Natural killer cell treated with Interleukin-12 subunit alpha and Interleukin-12 subunit beta and Interleukin-15 and Interleukin-18, amount 100 ng/mL, for 72 hours (primary cell): ENCODE measurements at regions not wholly inside any gene's neighbourhood (a gene's known extent, or its start where the extent isn't known, plus 50 kb on each side); places are given as distances from the start of the nearest gene placed in this dataset.

Experiments used
- ATAC-seq, 2 donors: fragments of 150-1000 bp; cut with Tn5 transposase in 1 of 2; sonication (Bioruptor Pico), chemical (Tn5 transposase) in 1 of 2; 2 replicates each; pipeline ENCODE4 v1.10.0; 2021
- DNase-seq: peaks from one replicate; pipeline ENCODE4 v3.0.0; 2022; ENCODE audit warnings: low spot score
- H3K27ac Mint-ChIP-seq, 2 donors: 1 replicate in 1 of 2; 2 replicates in 1 of 2; pipeline ENCODE4 v1.8.0; 2022; ENCODE audit warnings: mixed read lengths in 2 of 2, mild to moderate bottlenecking in 1 of 2, moderate library complexity in 1 of 2
- H3K27me3 Mint-ChIP-seq, 2 donors: 1 replicate in 1 of 2; 2 replicates in 1 of 2; pipeline ENCODE4 v1.8.0; 2022; ENCODE audit warnings: mixed read lengths in 2 of 2
- H3K36me3 Mint-ChIP-seq: one replicate; pipeline ENCODE4 v1.8.0; 2022; ENCODE audit warnings: mixed read lengths
- H3K4me1 Mint-ChIP-seq, 2 donors: 1 replicate in 1 of 2; 2 replicates in 1 of 2; pipeline ENCODE4 v1.8.0; 2022; ENCODE audit warnings: low read depth in 2 of 2, mixed read lengths in 2 of 2, mild to moderate bottlenecking in 1 of 2
- H3K4me3 Mint-ChIP-seq: one replicate; pipeline ENCODE4 v1.8.0; 2022; ENCODE audit warnings: mixed read lengths
- H3K9me3 Mint-ChIP-seq: 2 replicates; pipeline ENCODE4 v1.8.0; 2022; ENCODE audit warnings: mixed read lengths

DNA sequence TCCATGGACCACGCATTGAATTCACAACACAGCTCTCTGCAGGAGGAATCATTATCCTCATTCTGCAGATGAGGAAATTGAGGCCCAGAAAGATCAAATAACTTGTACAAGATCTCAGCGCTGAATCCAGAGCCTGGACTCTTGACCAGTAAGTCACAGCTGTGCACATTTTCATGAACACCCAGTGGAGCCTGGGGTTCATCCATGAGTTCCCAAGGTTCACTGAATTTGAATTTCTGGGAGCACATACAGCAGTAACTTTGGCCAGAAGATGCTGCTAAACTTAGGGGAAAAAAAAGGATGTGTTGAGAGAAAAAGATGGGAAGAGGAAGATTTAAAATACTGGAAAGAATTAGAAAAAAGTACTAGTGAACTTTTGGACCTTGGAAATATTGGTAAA lies 218.7 kb upstream of the PPARGC1A start:
- H3K27me3 Mint-ChIP-seq: no peaks in the 10 kb centered on the region
- H3K27ac Mint-ChIP-seq: no peak overlapping the region
- H3K4me1 Mint-ChIP-seq: no peaks in the 10 kb centered on the region
- peaks cover 3% of the 10 kb centered on the region for H3K36me3 Mint-ChIP-seq
- H3K4me3 Mint-ChIP-seq: no peak overlapping the region
- DNase-seq (no peak), ATAC-seq (no peak)
- peaks cover 11% of the 10 kb centered on the region for H3K9me3 Mint-ChIP-seq

DNA sequence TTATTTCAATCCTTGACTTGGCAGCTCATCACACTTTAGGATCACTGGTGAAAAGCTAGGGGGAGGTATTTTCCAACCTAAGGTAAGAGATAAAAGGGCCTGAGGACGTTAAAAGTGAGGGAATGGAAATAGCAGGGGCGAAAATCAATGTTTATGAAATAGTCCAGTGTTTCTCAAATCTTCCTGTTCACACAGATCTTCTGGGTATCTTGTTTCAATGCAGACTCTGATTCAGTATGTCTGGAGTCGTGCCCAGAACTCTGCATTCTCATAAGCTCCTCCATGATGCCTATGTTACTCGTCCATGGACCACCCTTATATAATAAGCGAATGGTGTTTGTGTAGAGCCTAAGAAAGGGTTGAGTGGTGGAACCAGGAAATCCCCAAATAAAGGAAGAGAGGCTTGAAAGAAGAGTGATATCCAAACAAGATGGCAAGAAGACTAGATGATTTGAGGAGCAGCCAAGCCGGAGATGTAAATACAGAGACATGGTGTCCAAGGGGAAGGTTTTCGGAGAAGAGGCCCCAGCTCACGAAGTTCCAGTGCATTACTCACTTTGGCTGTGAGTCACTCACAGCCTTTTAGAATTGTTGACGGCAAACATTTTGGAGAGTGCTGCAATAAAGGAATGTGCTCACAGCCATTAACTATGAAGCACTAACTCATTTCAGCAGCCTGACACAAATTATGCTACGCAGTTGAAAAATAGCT lies 215.6 kb upstream of the PPARGC1A start:
- DNase-seq (no peak), ATAC-seq (no peak)
- Mint-ChIP-seq H3K4me1 (no peaks in the 10 kb centered on the region), H3K4me3 (no peak overlapping the region), H3K36me3 (no peaks in the 10 kb centered on the region), H3K9me3 (peaks cover 10% of the 10 kb centered on the region), H3K27me3 (no peaks in the 10 kb centered on the region), H3K27ac (no peak overlapping the region)

DNA sequence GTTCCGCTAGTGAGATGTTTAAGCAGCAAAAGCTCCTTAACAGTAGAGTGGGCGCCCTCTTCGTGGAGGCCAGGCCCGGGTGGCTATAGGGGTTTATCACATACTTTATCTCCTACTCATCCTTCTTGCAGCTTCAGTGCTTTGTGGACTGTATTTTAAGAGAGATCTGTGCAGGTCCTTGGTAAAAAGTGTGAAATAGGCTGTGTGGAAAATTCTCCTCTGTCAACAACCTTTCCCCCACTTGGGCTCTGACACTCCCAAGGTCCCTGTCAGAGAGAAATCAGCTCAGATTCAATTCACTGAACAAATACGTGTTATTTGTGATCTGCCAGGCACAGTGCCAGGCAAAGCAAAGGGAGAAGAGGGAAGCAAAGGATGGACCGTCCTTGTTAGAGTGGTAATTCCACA lies 214.3 kb upstream of the PPARGC1A start:
- Mint-ChIP-seq H3K27ac (no peak overlapping the region), H3K4me3 (no peak overlapping the region), H3K36me3 (no peaks in the 10 kb centered on the region), H3K4me1 (no peaks in the 10 kb centered on the region), H3K27me3 (no peaks in the 10 kb centered on the region), H3K9me3 (peaks cover 8% of the 10 kb centered on the region)
- DNase-seq (no peak), ATAC-seq (no peak)

DNA sequence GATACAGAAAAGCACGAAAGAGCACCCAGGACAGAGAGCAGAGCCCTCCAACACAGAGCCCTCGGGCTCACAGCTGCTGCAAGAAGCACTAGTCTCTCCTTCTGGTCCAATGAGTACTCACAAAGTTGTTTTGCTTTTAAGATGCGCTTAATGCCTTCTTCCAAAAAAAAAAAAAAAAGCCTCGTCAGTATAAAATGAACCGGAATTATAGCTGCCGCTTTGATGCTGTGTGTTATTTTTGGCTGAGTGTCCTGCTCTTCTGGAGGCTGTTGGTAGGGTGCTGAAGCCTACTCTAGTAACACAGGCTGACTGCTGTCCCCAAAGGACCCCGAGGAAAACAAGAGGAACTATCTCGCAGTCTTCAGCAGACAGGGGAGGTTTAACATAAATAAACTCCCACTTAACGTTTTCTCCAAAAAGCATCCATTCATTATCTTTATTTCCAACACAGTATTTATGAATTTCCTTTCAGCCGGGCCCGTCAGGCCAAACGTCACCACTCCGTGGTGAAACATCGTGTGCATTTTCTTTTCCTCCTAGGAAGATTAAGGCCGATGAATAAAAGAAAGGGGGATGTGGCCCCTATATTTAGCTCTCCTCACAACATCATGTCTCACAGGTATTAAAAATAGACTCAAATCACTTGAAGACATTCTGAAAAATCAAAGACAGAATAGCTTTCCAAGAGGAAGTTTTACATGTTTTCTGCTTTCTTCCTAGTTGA lies 213.7 kb upstream of the PPARGC1A start:
- DNase-seq (no peak), ATAC-seq (no peak)
- Mint-ChIP-seq H3K27ac (no peak overlapping the region), H3K36me3 (no peaks in the 10 kb centered on the region), H3K27me3 (no peaks in the 10 kb centered on the region), H3K4me1 (no peaks in the 10 kb centered on the region), H3K9me3 (peaks cover 6% of the 10 kb centered on the region), H3K4me3 (no peak overlapping the region)

DNA sequence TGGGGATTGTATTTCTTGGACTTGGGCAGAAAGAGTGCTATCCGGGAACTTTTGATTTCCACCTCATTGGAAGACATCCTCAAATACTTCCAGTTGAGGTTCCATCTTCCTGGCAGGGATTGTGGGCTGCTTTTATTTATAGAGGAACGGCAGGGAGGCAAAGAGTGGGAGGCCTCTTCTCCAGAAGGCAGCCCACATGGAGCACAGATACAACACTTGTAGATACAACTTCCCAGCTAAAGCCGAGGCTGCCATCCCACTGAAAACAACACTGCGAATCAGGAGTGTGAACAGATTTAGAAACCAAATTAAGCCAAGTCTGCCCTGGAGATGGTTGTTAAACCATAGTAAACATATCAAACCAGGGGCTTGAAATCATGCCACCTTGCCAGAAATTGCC lies 212.8 kb upstream of the PPARGC1A start:
- ATAC-seq (no peak), DNase-seq (no peak)
- no peak overlapping the region for H3K27ac Mint-ChIP-seq
- no peaks in the 10 kb centered on the region for H3K4me1 Mint-ChIP-seq
- no peaks in the 10 kb centered on the region for H3K27me3 Mint-ChIP-seq
- no peaks in the 10 kb centered on the region for H3K36me3 Mint-ChIP-seq
- H3K9me3 Mint-ChIP-seq: peaks cover 4% of the 10 kb centered on the region
- H3K4me3 Mint-ChIP-seq: no peak overlapping the region

DNA sequence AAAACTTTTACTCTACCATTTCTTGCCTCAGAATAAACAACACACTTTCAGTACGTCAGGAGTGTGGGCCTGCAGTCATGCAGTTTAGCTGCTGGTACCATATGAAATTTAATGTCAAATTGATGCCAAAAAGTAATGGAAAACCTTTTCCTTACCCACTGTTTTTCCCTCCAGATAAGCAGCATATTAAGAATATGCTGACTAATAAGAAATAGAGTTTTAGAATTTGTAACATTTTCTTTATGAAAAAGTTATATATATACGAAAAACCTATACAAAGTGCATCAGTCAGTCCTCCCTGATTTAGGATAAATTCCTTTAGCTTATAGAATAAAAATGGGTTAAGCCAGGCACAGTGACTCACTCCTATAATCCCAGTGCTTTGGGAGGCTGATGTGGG lies 206.8 kb upstream of the PPARGC1A start:
- Mint-ChIP-seq H3K4me1 (no peaks in the 10 kb centered on the region), H3K9me3 (peaks cover 4% of the 10 kb centered on the region), H3K27me3 (no peaks in the 10 kb centered on the region), H3K4me3 (no peak overlapping the region), H3K36me3 (no peaks in the 10 kb centered on the region), H3K27ac (no peak overlapping the region)
- DNase-seq (no peak), ATAC-seq (no peak)

DNA sequence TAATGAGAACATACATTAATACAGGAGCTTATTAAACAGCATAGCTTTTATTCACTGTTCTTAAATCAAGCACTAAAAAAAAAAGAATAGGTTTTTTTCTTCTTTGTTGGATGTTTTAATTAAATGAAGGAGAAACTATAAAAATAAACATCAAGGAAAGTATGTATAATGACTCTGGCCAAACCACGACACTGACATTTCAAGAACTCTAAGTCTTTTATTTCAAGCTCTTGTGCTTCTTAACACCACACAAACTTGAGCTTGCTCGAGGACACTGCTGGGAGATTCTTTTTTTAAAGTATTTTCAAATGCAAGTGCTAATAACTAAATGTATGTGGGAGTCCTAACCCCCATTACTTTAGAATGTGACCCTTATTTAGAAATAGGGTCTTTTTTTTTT lies 204.9 kb upstream of the PPARGC1A start:
- DNase-seq (no peak), ATAC-seq (no peak)
- Mint-ChIP-seq H3K27me3 (no peaks in the 10 kb centered on the region), H3K9me3 (peaks cover 4% of the 10 kb centered on the region), H3K4me3 (no peak overlapping the region), H3K4me1 (no peaks in the 10 kb centered on the region), H3K27ac (no peak overlapping the region), H3K36me3 (no peaks in the 10 kb centered on the region)

DNA sequence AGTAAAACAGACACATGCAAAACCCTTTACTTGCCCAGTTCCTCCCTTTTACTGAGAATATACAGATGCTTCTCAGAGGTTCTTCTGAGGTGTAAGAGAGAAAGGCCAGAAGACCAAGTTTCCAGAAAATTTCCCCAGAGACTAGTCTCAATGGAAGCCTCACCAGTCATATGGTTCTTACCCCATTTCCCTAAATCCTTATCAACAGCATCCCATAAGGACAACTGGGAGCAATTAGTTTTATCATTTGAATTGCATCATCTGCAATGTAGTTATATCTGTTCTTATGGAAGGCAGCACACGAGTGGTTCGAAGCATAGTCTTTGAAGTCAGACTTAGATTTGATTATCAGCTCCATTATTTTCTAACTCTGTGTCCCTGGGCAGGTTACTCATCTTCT lies 203.6 kb upstream of the PPARGC1A start:
- ATAC-seq (no peak), DNase-seq (no peak)
- no peaks in the 10 kb centered on the region for H3K27me3 Mint-ChIP-seq
- no peak overlapping the region for H3K4me3 Mint-ChIP-seq
- H3K36me3 Mint-ChIP-seq: no peaks in the 10 kb centered on the region
- peaks cover 4% of the 10 kb centered on the region for H3K9me3 Mint-ChIP-seq
- H3K27ac Mint-ChIP-seq: no peak overlapping the region
- H3K4me1 Mint-ChIP-seq: no peaks in the 10 kb centered on the region

DNA sequence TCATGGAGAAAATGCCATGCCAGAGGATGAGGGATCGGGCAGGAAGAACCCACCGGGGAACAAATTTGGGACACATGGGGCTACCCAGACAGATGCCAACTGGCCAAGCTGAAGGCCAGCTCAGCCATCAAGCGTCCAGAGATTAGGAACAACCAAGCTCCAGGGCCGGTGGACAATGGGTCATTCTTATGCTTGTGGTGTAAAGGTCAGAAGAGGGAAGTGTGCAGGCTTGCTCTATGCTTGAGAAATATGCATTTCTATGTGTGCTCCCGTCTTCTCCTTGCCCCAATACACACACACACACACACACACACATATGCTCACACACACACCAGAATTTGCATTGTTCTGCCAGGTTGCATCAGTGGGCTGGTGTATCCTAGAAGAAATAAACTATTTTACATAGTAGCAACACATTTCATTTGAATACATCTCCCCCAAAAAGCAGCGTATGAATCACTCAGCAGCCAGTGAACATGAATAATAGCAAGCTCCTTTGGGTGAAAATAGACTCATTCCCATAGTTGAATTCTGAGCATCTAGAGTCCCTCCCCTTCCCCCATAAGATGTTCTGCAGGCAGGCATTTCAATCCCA lies 201.9 kb upstream of the PPARGC1A start:
- Mint-ChIP-seq H3K27ac (no peak overlapping the region), H3K9me3 (peaks cover 7% of the 10 kb centered on the region), H3K4me3 (no peak overlapping the region), H3K27me3 (no peaks in the 10 kb centered on the region), H3K36me3 (no peaks in the 10 kb centered on the region), H3K4me1 (no peaks in the 10 kb centered on the region)
- no peak for DNase-seq
- no peak for ATAC-seq

DNA sequence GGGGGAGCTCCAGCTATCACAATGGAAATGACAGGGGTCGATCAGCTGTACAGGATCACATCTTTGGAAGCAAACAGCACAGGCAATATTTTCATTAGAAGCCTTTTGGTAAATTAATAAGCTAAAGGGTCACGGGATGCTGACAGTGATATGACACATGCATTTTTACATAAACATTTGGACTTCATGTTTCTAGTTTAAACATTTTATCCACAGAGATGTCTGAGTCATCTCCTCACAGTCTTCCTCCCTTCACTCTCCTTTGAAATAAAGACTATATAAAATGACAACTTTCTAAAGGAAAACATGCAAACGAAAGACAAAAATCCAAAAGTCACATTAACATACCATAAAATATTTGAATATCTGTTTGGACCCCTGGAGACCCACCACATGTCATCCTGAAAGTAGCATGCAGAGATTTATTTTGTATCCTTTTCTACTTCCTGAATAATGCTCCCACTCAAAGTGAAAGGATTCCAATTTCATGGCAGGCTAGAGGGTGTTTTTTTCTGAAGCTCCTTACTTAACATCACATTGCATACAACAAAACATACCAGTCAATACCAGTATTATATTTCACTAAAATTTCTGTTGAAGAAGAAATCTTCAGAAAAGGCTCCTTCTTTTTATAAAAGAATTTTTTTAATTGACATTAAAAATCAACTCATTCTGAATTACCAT lies 200.1 kb upstream of the PPARGC1A start:
- H3K27ac Mint-ChIP-seq: no peak overlapping the region
- H3K4me3 Mint-ChIP-seq: no peak overlapping the region
- no peak for DNase-seq
- peaks cover 13% of the 10 kb centered on the region for H3K9me3 Mint-ChIP-seq
- no peak for ATAC-seq
- no peaks in the 10 kb centered on the region for H3K36me3 Mint-ChIP-seq
- no peaks in the 10 kb centered on the region for H3K27me3 Mint-ChIP-seq
- H3K4me1 Mint-ChIP-seq: no peaks in the 10 kb centered on the region

DNA sequence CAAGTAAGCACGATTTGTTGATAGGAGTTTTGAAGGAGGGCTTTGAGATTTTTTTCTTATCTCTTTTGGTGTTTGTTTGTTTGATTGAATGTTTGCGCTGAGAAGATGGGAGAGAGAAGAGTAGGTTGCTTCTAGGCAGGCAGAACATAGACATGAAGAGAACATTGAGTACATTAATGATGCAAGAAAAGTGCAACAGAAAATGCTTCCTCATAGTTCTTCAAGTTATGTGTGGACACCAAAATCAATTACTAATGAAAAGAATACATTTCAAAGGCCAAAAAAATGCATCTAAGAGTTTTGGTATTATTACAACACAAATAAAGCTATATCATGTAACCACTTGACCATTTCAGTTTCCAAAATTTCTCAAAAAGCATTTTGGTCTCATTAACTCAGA lies 191.0 kb upstream of the PPARGC1A start:
- DNase-seq: no peak
- Mint-ChIP-seq H3K4me3 (no peak overlapping the region), H3K27ac (no peak overlapping the region), H3K27me3 (no peaks in the 10 kb centered on the region), H3K4me1 (no peaks in the 10 kb centered on the region), H3K36me3 (peaks cover under 1% of the 10 kb centered on the region), H3K9me3 (peaks cover 10% of the 10 kb centered on the region)
- ATAC-seq: no peak

DNA sequence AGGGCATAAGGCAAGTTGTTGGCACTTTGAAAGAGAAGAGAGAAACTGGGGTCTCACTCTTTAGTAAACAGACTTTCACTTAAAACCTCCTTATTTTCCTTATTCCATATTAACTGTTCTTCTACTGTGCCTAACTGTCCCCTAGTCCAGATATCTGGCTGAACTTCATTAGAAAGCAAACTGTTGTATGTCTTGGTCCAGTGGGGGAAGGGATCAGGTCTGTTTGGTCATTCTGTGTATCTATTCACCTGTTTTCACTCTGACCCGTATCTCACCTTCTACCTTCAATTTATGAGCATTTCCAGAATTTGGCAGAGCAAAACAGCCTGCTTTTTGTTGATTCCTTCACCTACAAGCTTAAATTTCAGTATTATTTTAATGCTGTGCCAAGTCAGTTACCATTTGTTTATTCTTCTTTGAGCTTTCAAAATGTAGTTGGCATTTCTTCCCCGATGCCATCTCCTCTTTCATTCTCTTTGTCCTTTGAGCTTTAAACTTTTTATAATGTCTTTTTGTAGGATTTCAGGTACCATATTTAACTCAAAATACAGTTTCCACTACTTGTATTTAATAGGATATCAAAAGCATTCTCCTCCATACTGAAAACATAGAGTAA lies 188.6 kb upstream of the PPARGC1A start:
- Mint-ChIP-seq H3K27me3 (no peaks in the 10 kb centered on the region), H3K36me3 (peaks cover 5% of the 10 kb centered on the region), H3K9me3 (peaks cover 18% of the 10 kb centered on the region), H3K27ac (no peak overlapping the region), H3K4me3 (no peak overlapping the region), H3K4me1 (no peaks in the 10 kb centered on the region)
- ATAC-seq (no peak), DNase-seq (no peak)

DNA sequence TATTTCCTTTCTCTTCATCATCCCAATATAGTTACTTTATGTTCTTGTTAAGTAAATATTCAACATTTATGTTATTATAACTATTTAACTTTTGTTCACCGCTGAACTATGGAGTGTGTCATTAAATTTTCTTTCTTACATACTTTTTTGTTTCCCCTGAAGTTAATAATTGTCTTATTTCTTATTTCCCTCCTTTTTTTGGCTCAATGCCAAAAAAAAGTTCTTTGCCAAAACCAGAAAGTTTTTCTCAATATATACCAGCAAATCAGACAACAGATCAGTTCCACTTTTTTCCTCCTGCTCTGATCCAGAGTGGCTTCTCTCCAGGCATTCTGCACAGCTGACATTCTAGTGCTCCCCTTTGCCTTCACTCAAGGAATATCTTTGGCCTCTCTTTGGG lies 187.0 kb upstream of the PPARGC1A start:
- H3K9me3 Mint-ChIP-seq: peaks cover 18% of the 10 kb centered on the region
- no peaks in the 10 kb centered on the region for H3K27me3 Mint-ChIP-seq
- no peaks in the 10 kb centered on the region for H3K4me1 Mint-ChIP-seq
- no peak overlapping the region for H3K4me3 Mint-ChIP-seq
- ATAC-seq (no peak), DNase-seq (no peak)
- no peak overlapping the region for H3K27ac Mint-ChIP-seq
- peaks cover 5% of the 10 kb centered on the region for H3K36me3 Mint-ChIP-seq

DNA sequence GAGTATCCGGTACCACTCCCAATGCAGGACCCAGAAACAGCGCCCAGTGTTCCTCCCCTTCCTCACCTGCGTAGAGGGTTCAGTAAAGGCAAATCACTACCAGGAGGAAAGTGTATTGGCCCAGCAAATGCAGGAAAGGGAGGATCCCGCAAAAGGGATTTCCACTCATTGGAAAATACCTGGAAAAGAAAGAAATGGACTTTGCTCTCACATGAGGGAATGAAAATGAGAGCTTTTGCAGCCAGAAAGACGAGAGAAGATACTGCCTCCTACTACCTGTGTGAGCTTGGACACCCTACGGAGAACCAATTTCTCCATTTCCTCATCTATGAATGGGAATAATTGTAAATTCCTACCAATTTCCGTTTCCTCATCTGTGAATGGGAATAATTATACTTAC lies 184.1 kb upstream of the PPARGC1A start:
- Mint-ChIP-seq H3K9me3 (peaks cover 10% of the 10 kb centered on the region), H3K4me3 (no peak overlapping the region), H3K27me3 (no peaks in the 10 kb centered on the region), H3K27ac (no peak overlapping the region), H3K36me3 (peaks cover 5% of the 10 kb centered on the region), H3K4me1 (no peaks in the 10 kb centered on the region)
- ATAC-seq (no peak), DNase-seq (no peak)
